AG04449 (cell line): ENCODE measurements at regions not wholly inside any gene's neighbourhood (a gene's known extent, or its start where the extent isn't known, plus 50 kb on each side); places are given as distances from the start of the nearest gene placed in this dataset.

Experiments used
- CTCF ChIA-PET: fragments of 350-600 bp; formaldehyde crosslinking; extraction: SDS; loops from one replicate; lab custom pipeline; 2021; ENCODE audit warnings: antibody characterized with exemption; lab: Yijun Ruan, JAX
- POLR2A ChIA-PET: fragments of 400-600, 350-600 bp; formaldehyde crosslinking; extraction: SDS; loops from one replicate; lab custom pipeline; 2020; ENCODE audit warnings: antibody characterized with exemption, inconsistent platforms; lab: Yijun Ruan, JAX
- DNase-seq: peaks from one replicate; pipeline ENCODE4 v3.0.0-alpha.2; 2010; ENCODE audit warnings: low read depth, low spot score
- H3K4me3 ChIP-seq: 2 replicates; pipeline ENCODE4 v1.5.1; 2011; ENCODE audit warnings: low read depth, mild to moderate bottlenecking, control low read depth, low read length
- TF ChIP-seq, protein P1 (sequence below): IDR thresholded peaks from one replicate; pipeline ENCODE4 v1.5.1; 2011; ENCODE audit warnings: mild to moderate bottlenecking, moderate library complexity, low read length, control low read depth, inconsistent platforms; ENCODE audit not compliant: insufficient read depth; ENCODE audit errors: missing control alignments

- CTCF ChIA-PET: interaction anchor here (1.0 kb wide), 1 partner anchor 244 kb away, joined by 4 read pairs; no protein-coding TSS in a partner anchor
- no peak overlapping the region for H3K4me3 ChIP-seq
Measured at GRCh38 chr15:67908756-67909155, 68.9 kb upstream of the RNU6-1 start.

DNA sequence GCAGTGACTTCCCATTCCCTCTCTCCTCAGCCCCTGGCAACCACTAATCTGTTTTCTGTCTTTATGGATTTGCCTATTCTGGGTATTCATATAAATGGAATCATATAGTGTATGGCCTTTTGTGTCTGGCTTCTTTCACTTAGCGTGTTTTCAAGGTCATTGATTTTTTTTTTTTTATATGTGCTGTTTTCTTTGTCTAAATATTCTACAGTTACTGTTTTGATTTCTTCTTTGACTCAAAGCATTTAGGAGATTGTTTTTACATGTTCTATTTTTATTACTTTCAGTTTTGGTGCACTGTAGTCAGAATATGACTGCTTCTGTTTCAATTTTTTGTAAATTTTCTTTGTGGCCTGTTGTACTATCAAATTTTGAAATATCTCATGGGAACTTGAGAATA, 71.9 kb upstream of the RNU6-1 start:
- H3K4me3 ChIP-seq: no peak overlapping the region
- no peak for DNase-seq
- POLR2A ChIA-PET: no interaction called here
- CTCF ChIA-PET: no interaction called here
- TF ChIP-seq, protein P1, sequence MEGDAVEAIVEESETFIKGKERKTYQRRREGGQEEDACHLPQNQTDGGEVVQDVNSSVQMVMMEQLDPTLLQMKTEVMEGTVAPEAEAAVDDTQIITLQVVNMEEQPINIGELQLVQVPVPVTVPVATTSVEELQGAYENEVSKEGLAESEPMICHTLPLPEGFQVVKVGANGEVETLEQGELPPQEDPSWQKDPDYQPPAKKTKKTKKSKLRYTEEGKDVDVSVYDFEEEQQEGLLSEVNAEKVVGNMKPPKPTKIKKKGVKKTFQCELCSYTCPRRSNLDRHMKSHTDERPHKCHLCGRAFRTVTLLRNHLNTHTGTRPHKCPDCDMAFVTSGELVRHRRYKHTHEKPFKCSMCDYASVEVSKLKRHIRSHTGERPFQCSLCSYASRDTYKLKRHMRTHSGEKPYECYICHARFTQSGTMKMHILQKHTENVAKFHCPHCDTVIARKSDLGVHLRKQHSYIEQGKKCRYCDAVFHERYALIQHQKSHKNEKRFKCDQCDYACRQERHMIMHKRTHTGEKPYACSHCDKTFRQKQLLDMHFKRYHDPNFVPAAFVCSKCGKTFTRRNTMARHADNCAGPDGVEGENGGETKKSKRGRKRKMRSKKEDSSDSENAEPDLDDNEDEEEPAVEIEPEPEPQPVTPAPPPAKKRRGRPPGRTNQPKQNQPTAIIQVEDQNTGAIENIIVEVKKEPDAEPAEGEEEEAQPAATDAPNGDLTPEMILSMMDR: no peak

More at GRCh38 chr15:67908756-67909155, 68.9 kb upstream of the RNU6-1 start:
- DNase-seq: no peak
- POLR2A ChIA-PET: no interaction called here
- TF ChIP-seq, protein P1: no peak

- ChIA-PET CTCF (interaction anchor here (1.3 to 1.4 kb wide), 2 partner anchors 26 to 297 kb away, joined by 3 to 4 read pairs; no protein-coding TSS in a partner anchor), POLR2A (no interaction called here)
- no peak overlapping the region for H3K4me3 ChIP-seq
- TF ChIP-seq, protein P1: no peak
- DNase-seq: no peak
Measured at GRCh38 chr15:67914028-67914427, 74.2 kb upstream of the RNU6-1 start.

DNA sequence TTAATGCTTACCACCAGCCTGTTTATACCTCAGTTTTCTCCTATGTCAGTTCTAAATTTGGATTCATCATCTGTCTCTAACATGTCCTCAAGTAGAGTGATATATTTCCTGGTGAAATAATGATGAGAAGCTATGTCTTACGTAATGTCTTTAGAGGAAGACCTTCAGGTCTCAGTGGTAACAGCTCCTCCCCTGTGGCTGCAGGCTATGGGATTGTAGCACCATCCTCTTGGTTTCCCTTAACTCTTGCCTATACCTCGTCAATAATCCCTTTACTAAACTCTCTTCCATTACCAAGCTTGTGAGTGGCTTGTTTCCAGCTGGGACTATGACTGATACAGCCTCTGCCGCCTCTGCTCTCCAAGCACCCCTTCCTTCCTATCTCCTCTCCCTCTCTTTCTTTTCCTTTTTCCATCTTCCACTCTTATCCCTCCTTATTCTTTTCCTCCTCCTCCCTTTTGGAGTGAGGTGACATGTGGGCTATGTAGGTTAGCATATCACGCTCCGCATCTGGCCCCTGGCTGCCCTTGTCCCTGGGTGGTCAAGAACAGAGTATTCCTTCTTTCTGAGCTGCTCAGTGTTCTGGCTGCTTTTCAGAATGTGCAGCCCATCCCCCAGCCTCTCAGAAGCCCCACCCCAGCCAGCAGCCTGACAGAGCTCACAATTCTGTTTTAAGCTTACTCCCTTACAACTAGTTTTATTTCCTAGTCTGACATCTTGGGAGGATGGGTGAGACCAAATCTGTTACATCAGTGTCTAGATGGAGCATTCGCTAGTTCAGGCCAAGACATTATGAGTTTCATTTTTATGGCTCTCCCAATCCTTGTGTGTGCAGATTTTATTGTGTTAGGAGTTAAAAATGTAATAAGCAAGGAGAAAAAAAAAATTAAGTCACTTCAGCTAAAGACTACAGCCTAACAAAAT, 75.0 kb upstream of the RNU6-1 start:
- TF ChIP-seq, protein P1: no peak
- H3K4me3 ChIP-seq: no peak overlapping the region
- POLR2A ChIA-PET: interaction anchor here (1.1 kb wide), 1 partner anchor 139 kb away, joined by 4 read pairs; the partner anchor contains the start of gene PIAS1
- no peak for DNase-seq
- CTCF ChIA-PET: interaction anchor here (0.8 to 1.4 kb wide), 4 partner anchors 10 to 296 kb away, joined by 3 to 4 read pairs (median 3); no protein-coding TSS in a partner anchor

- POLR2A ChIA-PET: interaction anchor here (1.1 kb wide), 1 partner anchor 138 kb away, joined by 4 read pairs; the partner anchor contains the start of gene PIAS1
- CTCF ChIA-PET: interaction anchor here (0.9 to 1.4 kb wide), 3 partner anchors 9 to 295 kb away, joined by 3 to 4 read pairs (median 3); no protein-coding TSS in a partner anchor
Measured at GRCh38 chr15:67915461-67916374, 75.9 kb upstream of the RNU6-1 start.

More at GRCh38 chr15:67915461-67916374, 75.9 kb upstream of the RNU6-1 start:
- H3K4me3 ChIP-seq: no peak overlapping the region
- no peak for DNase-seq
- TF ChIP-seq, protein P1: no peak
